ENCODE measurements at regions not wholly inside any gene's neighbourhood (a gene's known extent, or its start where the extent isn't known, plus 50 kb on each side); places are given as distances from the start of the nearest gene placed in this dataset.

GRCh38 chr3:193842029-193842798 is 249.2 kb downstream of the OPA1 start:
- H3K4me3 ChIP-seq (ENCODE audit: low read length) = no peak overlapping the region
- no peak for DNase-seq (ENCODE audit: low read depth, low spot score)

GRCh38 chr3:193842832-193843473 is 249.9 kb downstream of the OPA1 start:
- H3K4me3 ChIP-seq (ENCODE audit: low read length) = no peak overlapping the region
- DNase-seq (ENCODE audit: low read depth, low spot score) = no peak

- no peak for DNase-seq (ENCODE audit: low read depth, low spot score)
- no peak overlapping the region for H3K4me3 ChIP-seq (ENCODE audit: low read length)
Observed at GRCh38 chr3:193843474-193844301, 250.7 kb downstream of the OPA1 start.

- H3K4me3 ChIP-seq (ENCODE audit: low read length) = no peak overlapping the region
- DNase-seq (ENCODE audit: low read depth, low spot score) = no peak
Observed at GRCh38 chr3:193844472-193844871, 251.5 kb downstream of the OPA1 start.

GRCh38 chr3:193845144-193845543 is 252.1 kb downstream of the OPA1 start:
- H3K4me3 ChIP-seq (ENCODE audit: low read length) = no peak overlapping the region
- no peak for DNase-seq (ENCODE audit: low read depth, low spot score)

GRCh38 chr3:193846569-193846968 is 253.6 kb downstream of the OPA1 start:
- no peak for DNase-seq (ENCODE audit: low read depth, low spot score)

GRCh38 chr3:193847402-193847801 is 254.4 kb downstream of the OPA1 start:
- no peak overlapping the region for H3K4me3 ChIP-seq (ENCODE audit: low read length)
- DNase-seq (ENCODE audit: low read depth, low spot score) = no peak

More at GRCh38 chr3:193846569-193846968, 253.6 kb downstream of the OPA1 start:
- no peak overlapping the region for H3K4me3 ChIP-seq (ENCODE audit: low read length)

GRCh38 chr3:193848547-193848946 is 255.5 kb downstream of the OPA1 start:
- H3K4me3 ChIP-seq (ENCODE audit: low read length) = no peak overlapping the region
- no peak for DNase-seq (ENCODE audit: low read depth, low spot score)

GRCh38 chr3:193850084-193850619 is 257.1 kb downstream of the OPA1 start:
- DNase-seq (ENCODE audit: low read depth, low spot score) = no peak
- no peak overlapping the region for H3K4me3 ChIP-seq (ENCODE audit: low read length)

- DNase-seq (ENCODE audit: low read depth, low spot score) = no peak
- no peak overlapping the region for H3K4me3 ChIP-seq (ENCODE audit: low read length)
Observed at GRCh38 chr3:193851428-193851847, 258.4 kb downstream of the OPA1 start.

GRCh38 chr3:193851941-193852674 is 259.1 kb downstream of the OPA1 start:
- no peak overlapping the region for H3K4me3 ChIP-seq (ENCODE audit: low read length)
- DNase-seq (ENCODE audit: low read depth, low spot score) = no peak

GRCh38 chr3:193852901-193853300 is 259.9 kb downstream of the OPA1 start:
- no peak overlapping the region for H3K4me3 ChIP-seq (ENCODE audit: low read length)
- DNase-seq (ENCODE audit: low read depth, low spot score) = no peak

- no peak for DNase-seq (ENCODE audit: low read depth, low spot score)
- no peak overlapping the region for H3K4me3 ChIP-seq (ENCODE audit: low read length)
Observed at GRCh38 chr3:193853511-193854219, 260.7 kb downstream of the OPA1 start.

- no peak overlapping the region for H3K4me3 ChIP-seq (ENCODE audit: low read length)
- DNase-seq (ENCODE audit: low read depth, low spot score) = no peak
Observed at GRCh38 chr3:193857996-193858395, 265.0 kb downstream of the OPA1 start.

- no peak for DNase-seq (ENCODE audit: low read depth, low spot score)
- no peak overlapping the region for H3K4me3 ChIP-seq (ENCODE audit: low read length)
Observed at GRCh38 chr3:193859195-193859594, 266.2 kb downstream of the OPA1 start.

GRCh38 chr3:193861012-193861411 is 268.0 kb downstream of the OPA1 start:
- DNase-seq (ENCODE audit: low read depth, low spot score) = peak; percentile 15
- no peak overlapping the region for H3K4me3 ChIP-seq (ENCODE audit: low read length)

- DNase-seq (ENCODE audit: low read depth, low spot score) = no peak
- H3K4me3 ChIP-seq (ENCODE audit: low read length) = no peak overlapping the region
Observed at GRCh38 chr3:193862843-193863242, 269.8 kb downstream of the OPA1 start.

GRCh38 chr3:193863657-193864357 is 270.8 kb downstream of the OPA1 start:
- no peak overlapping the region for H3K4me3 ChIP-seq (ENCODE audit: low read length)
- no peak for DNase-seq (ENCODE audit: low read depth, low spot score)
